IPS-18c (cell line): ENCODE measurements at regions not wholly inside any gene's neighbourhood (a gene's known extent, or its start where the extent isn't known, plus 50 kb on each side); places are given as distances from the start of the nearest gene placed in this dataset.

Experiments
- H3K4me3 ChIP-seq: 2 replicates; pipeline ENCODE4 v1.7.0; 2013; ENCODE audit warnings: low read depth, mild to moderate bottlenecking, low read length, moderate library complexity; ENCODE audit not compliant: insufficient read depth
- H3K9me3 ChIP-seq: one replicate; pipeline ENCODE4 v1.6.1; 2013; ENCODE audit warnings: mild to moderate bottlenecking, low read length, moderate library complexity; ENCODE audit not compliant: control insufficient read depth, insufficient read depth

GRCh38 chr1:8212580-8213031 lies 105.3 kb upstream of the SLC45A1 start:
- H3K4me3 ChIP-seq, result no peak overlapping the region
- no peaks in the 10 kb centered on the region for H3K9me3 ChIP-seq

GRCh38 chr1:8211883-8212579 lies 105.9 kb upstream of the SLC45A1 start:
- H3K4me3 ChIP-seq, result no peak overlapping the region
- H3K9me3 ChIP-seq, result no peaks in the 10 kb centered on the region

DNA sequence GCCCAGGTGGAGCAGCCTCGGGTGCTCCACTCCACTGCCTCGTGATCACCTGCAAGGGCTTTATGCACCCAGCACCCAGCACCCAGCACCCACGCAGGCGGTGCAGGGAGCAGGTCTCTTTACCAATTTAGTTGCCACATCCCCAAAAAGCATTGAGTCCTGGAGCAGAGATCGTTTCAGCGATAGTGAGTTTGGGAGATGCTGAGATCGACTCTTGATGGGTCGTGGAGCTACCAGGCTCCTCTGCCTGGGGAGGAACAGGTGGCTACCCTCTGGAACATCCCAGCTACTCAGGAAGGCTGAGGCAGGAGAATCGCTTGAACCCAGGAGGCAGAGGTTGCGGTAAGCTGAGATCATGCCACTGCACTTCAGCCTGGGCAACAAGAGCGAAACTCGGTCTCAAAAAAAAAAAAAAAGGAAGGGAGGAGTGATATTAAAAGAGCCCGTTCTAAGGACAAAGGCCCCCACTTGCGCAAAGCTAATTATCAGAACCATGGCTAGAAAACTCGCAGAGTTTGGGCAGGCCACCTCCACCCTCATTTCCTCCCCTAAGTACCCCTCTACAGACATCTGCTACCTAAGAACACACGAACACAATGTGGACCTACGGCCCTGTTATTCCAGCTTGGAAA lies 106.5 kb upstream of the SLC45A1 start:
- Histone ChIP-seq H3K9me3 (no peaks in the 10 kb centered on the region), H3K4me3 (no peak overlapping the region)

- Histone ChIP-seq H3K9me3 (no peaks in the 10 kb centered on the region), H3K4me3 (no peak overlapping the region)
These were observed 110.7 kb upstream of the SLC45A1 start for GRCh38 chr1:8207202-8207601.

DNA sequence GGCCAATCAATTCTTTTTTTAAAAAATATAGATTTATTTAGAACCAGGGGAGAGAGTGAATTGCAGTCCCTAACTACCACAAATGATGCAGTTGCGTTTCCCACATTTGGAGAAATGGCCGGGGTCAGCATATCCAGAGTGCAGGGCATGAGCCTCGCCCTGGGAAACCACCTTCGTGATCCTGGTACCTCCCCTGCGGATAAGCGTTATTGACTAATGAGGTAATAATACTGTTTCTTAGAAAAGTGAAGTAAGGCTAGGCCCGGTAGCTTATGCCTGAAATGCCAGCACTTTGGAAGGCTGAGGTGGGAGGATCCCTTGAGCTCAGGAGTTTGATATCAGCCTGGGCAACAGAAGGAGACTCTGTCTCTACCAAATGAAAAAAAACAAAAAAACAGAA lies 111.5 kb upstream of the SLC45A1 start:
- no peaks in the 10 kb centered on the region for H3K9me3 ChIP-seq
- H3K4me3 ChIP-seq, result no peak overlapping the region

GRCh38 chr1:8205771-8206170 lies 112.1 kb upstream of the SLC45A1 start:
- Histone ChIP-seq H3K4me3 (no peak overlapping the region), H3K9me3 (no peaks in the 10 kb centered on the region)

- Histone ChIP-seq H3K4me3 (no peak overlapping the region), H3K9me3 (no peaks in the 10 kb centered on the region)
These were observed 113.1 kb upstream of the SLC45A1 start for GRCh38 chr1:8204826-8205225.

DNA sequence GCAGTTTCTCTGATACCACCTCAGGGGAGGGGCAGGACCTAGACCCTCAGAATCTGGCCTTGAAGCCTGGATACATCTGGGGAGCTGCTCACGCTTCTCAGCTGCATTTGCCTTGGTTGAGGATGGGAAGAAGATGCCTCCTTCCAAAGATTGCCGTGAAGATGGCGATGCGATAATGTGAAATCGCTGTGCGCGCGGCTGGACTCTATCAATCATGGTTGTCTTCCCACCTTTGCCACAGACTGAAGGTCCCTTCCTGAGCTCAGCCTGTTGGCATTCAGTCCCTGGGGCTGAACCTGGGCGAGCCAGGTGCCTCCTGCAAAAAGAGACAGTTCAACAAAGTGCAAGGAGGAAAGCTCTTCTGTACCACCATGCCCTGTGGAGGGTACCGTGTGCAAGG lies 114.4 kb upstream of the SLC45A1 start:
- no peaks in the 10 kb centered on the region for H3K9me3 ChIP-seq
- H3K4me3 ChIP-seq, result no peak overlapping the region

- no peaks in the 10 kb centered on the region for H3K9me3 ChIP-seq
- H3K4me3 ChIP-seq, result no peak overlapping the region
These were observed 114.9 kb upstream of the SLC45A1 start for GRCh38 chr1:8203056-8203455.

DNA sequence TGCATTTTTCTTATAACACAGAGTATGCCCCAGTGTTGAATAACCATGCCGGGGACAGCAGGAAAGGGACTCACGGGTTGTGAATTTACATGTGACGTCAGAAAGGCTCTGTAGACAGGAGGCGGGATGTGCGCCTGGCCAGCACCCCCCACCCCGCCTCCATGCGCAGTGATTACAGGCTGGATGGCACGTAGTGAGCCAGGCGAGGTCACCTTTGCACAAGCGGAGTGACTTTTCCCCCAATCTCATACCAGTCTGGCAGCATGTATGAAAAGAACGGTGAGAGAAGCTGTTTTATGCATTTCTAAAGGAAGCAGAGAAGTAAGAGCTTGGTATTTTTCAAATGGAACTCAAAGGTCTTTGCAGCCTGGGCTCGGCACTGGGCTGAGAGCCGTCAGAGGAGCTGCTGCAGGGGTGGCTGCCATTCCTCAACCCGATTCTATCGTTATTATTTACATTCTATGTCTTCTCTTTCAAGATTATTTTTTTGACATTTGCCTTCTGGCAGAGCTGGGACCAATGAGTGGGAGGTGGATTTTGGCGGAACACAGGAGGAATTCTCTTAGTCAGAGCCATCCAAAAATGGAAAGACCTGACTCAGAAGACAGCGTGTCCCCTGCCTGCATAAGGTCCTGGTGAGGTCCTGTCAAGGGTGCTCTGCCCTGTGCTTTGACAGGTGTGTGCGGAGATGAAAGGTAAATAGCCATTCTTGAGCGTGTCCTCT lies 115.6 kb upstream of the SLC45A1 start:
- Histone ChIP-seq H3K4me3 (no peak overlapping the region), H3K9me3 (no peaks in the 10 kb centered on the region)

- no peaks in the 10 kb centered on the region for H3K9me3 ChIP-seq
- no peak overlapping the region for H3K4me3 ChIP-seq
These were observed 116.5 kb upstream of the SLC45A1 start for GRCh38 chr1:8201331-8201861.

- H3K9me3 ChIP-seq, result no peaks in the 10 kb centered on the region
- no peak overlapping the region for H3K4me3 ChIP-seq
These were observed 117.4 kb upstream of the SLC45A1 start for GRCh38 chr1:8200317-8201115.

DNA sequence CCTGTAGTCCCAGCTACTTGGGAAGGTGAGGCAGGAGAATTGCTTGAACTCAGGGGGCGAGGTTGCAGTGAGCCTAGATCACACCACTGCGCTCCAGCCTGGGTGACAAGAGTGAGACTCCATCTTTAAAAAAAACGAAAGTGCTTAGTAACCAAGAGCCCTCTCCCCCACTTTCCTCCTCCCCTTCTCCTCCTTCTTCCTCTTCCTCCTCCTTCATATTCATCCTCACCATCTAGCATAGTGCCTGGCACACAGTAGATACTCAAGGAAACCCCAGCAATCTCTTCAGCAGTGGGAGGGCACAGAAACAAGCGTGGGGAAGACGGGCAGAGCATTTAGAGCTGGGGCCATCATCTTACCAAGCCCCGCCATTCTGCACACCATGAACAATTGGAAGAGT lies 119.4 kb upstream of the SLC45A1 start:
- no peaks in the 10 kb centered on the region for H3K9me3 ChIP-seq
- H3K4me3 ChIP-seq, result no peak overlapping the region

- no peak overlapping the region for H3K4me3 ChIP-seq
- H3K9me3 ChIP-seq, result no peaks in the 10 kb centered on the region
These were observed 120.2 kb upstream of the SLC45A1 start for GRCh38 chr1:8197493-8198282.

GRCh38 chr1:8194481-8195227 lies 123.3 kb upstream of the SLC45A1 start:
- Histone ChIP-seq H3K9me3 (no peaks in the 10 kb centered on the region), H3K4me3 (no peak overlapping the region)

DNA sequence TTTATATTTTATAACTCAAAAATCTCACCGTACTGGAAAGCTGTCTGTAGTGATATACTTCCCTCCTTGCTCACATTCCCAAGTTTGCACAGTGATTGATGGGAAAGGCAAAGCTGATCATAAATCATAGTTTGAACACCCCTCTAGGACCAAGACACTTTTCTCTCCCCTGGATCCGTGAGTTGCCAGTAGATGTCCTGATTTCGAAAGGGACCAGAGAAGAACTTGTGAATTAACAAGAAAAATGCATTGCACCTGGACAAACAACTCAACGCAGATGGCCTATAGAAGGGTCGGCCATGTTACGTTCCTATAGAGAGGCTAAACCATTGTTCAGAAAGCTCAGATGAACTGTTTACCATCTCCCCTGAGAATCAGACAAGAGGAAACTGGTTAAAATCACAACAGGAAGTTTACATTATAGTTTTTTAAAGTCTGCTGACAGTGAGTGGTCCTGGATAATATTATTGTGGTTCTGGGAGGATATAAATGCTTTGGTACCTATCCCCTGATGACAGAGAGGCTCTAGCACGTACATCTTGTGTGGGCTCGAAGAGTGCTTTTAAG lies 124.0 kb upstream of the SLC45A1 start:
- H3K9me3 ChIP-seq, result no peaks in the 10 kb centered on the region

More for the DNA sequence above, 124.0 kb upstream of the SLC45A1 start:
- H3K4me3 ChIP-seq, result no peak overlapping the region
